ENCODE measurements at regions not wholly inside any gene's neighbourhood (a gene's known extent, or its start where the extent isn't known, plus 50 kb on each side); places are given as distances from the start of the nearest gene placed in this dataset.

DNA sequence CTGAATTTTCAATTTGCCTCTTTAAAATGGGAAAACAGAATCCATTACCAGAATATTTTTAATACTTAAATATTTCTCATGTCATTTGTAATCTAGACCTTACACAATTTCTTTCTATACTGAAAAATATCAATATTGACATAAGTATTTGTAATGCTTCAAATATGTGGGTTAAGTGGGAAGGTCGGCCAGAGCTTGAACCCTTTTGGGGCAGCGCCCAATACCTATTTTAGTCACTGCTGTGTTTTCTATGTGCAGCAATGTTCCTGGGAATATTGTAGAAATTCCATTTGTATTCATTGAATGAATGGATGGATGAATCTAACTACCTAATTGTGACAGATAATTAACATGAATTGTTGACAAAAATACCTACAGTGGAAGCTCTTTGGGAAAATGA, 459.7 kb upstream of the ZNF717 start:
- TF ChIP-seq EZH2 (IDR thresholded peaks at IDR 0.05; ENCODE audit: borderline replicate concordance, insufficient read depth, low read depth, low read length, poor library complexity, severe bottlenecking): no peak
- TF ChIP-seq, protein P1, sequence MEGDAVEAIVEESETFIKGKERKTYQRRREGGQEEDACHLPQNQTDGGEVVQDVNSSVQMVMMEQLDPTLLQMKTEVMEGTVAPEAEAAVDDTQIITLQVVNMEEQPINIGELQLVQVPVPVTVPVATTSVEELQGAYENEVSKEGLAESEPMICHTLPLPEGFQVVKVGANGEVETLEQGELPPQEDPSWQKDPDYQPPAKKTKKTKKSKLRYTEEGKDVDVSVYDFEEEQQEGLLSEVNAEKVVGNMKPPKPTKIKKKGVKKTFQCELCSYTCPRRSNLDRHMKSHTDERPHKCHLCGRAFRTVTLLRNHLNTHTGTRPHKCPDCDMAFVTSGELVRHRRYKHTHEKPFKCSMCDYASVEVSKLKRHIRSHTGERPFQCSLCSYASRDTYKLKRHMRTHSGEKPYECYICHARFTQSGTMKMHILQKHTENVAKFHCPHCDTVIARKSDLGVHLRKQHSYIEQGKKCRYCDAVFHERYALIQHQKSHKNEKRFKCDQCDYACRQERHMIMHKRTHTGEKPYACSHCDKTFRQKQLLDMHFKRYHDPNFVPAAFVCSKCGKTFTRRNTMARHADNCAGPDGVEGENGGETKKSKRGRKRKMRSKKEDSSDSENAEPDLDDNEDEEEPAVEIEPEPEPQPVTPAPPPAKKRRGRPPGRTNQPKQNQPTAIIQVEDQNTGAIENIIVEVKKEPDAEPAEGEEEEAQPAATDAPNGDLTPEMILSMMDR (IDR thresholded peaks at IDR 0.05): no peak
- Histone ChIP-seq H3K4me1 (ENCODE audit: control insufficient read depth in 2 of 2, insufficient read depth in 2 of 2, low read length in 2 of 2) (no peaks in the 10 kb centered on the region), H3K4me2 (replicated peaks; ENCODE audit: low read depth, low read length, poor library complexity, severe bottlenecking) (no peak overlapping the region), H3K9me3 (ENCODE audit: control extremely low read depth in 1 of 3, control insufficient read depth in 2 of 3, insufficient read depth in 1 of 3, low read length in 2 of 3) (peaks cover 0 to 5% (median 0%) of the 10 kb centered on the region in 3 donors), H3K9ac (ENCODE audit: low read length) (no peak overlapping the region), H3K27me3 (replicated peaks in 1 of 4; ENCODE audit: control extremely low read depth in 1 of 4, control insufficient read depth in 3 of 4, insufficient read depth in 4 of 4, low read length in 3 of 4) (no peaks in the 10 kb centered on the region), H3K36me3 (replicated peaks in 1 of 2; ENCODE audit: control extremely low read depth in 1 of 2, control insufficient read depth in 1 of 2, extremely low read depth in 1 of 2, insufficient read depth in 2 of 2, low read length in 1 of 2) (no peaks in the 10 kb centered on the region), H2AFZ (ENCODE audit: insufficient read depth, low read depth, low read length, poor library complexity, severe bottlenecking) (no peak overlapping the region), H3K4me3 (ENCODE audit: control extremely low read depth in 1 of 5, extremely low read depth in 1 of 5, insufficient read depth in 1 of 5, low read depth in 2 of 5, low read length in 4 of 5) (no peak overlapping the region), H3K27ac (ENCODE audit: low read length in 2 of 2) (no peak overlapping the region), H4K20me1 (ENCODE audit: control insufficient read depth, insufficient read depth, low read length, poor library complexity, severe bottlenecking) (no peaks in the 10 kb centered on the region), H3K79me2 (ENCODE audit: control insufficient read depth, insufficient read depth, low read length) (no peaks in the 10 kb centered on the region)
- intact Hi-C loops (cut with micrococcal nuclease): no loop called here
- CTCF ChIA-PET: no interaction called here
- Mint-ChIP-seq H3K27me3 (no peaks in the 10 kb centered on the region), H3K27ac (no peak overlapping the region), H3K4me1 (no peaks in the 10 kb centered on the region), H3K4me3 (no peak overlapping the region), H3K9me3 (ENCODE audit: insufficient read depth) (peaks cover 8% of the 10 kb centered on the region)
- DNase-seq: no peak
- no peak for ATAC-seq (ENCODE audit: low read depth)
- POLR2A ChIA-PET: no interaction called here
- no CpG with 5 or more reads among the region's 2 CpGs for WGBS (ENCODE audit: insufficient coverage)

DNA sequence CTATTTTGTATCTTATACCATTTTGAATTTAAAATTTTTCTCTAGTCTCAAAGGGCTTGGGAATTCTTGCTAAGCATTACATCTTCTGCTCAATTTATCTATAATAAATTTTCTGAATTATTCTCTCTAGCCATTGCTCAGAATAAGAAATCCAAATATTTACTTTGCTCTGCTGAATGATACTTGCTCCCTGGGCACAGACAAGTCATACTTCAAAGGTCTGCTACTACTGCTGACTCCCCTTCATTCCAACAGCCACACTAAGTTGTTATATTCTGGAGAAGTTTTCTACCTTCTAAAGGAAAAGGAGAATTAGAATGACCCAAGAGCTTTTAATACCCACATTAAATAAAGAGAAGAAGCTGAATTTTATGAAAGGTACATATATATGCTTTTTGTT, 460.3 kb upstream of the ZNF717 start:
- Mint-ChIP-seq H3K4me1 (no peaks in the 10 kb centered on the region), H3K27ac (no peak overlapping the region), H3K9me3 (ENCODE audit: insufficient read depth) (peaks cover 8% of the 10 kb centered on the region), H3K4me3 (no peak overlapping the region), H3K27me3 (no peaks in the 10 kb centered on the region)
- Histone ChIP-seq H2AFZ (ENCODE audit: insufficient read depth, low read depth, low read length, poor library complexity, severe bottlenecking) (no peak overlapping the region), H3K4me3 (ENCODE audit: control extremely low read depth in 1 of 5, extremely low read depth in 1 of 5, insufficient read depth in 1 of 5, low read depth in 2 of 5, low read length in 4 of 5) (no peak overlapping the region), H3K27me3 (replicated peaks in 1 of 4; ENCODE audit: control extremely low read depth in 1 of 4, control insufficient read depth in 3 of 4, insufficient read depth in 4 of 4, low read length in 3 of 4) (no peaks in the 10 kb centered on the region), H3K27ac (ENCODE audit: low read length in 2 of 2) (no peak overlapping the region), H3K4me1 (ENCODE audit: control insufficient read depth in 2 of 2, insufficient read depth in 2 of 2, low read length in 2 of 2) (no peaks in the 10 kb centered on the region), H3K9me3 (ENCODE audit: control extremely low read depth in 1 of 3, control insufficient read depth in 2 of 3, insufficient read depth in 1 of 3, low read length in 2 of 3) (peaks cover 0 to 5% (median 0%) of the 10 kb centered on the region in 3 donors), H3K36me3 (replicated peaks in 1 of 2; ENCODE audit: control extremely low read depth in 1 of 2, control insufficient read depth in 1 of 2, extremely low read depth in 1 of 2, insufficient read depth in 2 of 2, low read length in 1 of 2) (no peaks in the 10 kb centered on the region), H3K4me2 (replicated peaks; ENCODE audit: low read depth, low read length, poor library complexity, severe bottlenecking) (no peak overlapping the region), H3K9ac (ENCODE audit: low read length) (no peak overlapping the region), H4K20me1 (ENCODE audit: control insufficient read depth, insufficient read depth, low read length, poor library complexity, severe bottlenecking) (no peaks in the 10 kb centered on the region), H3K79me2 (ENCODE audit: control insufficient read depth, insufficient read depth, low read length) (no peaks in the 10 kb centered on the region)
- intact Hi-C loops (cut with micrococcal nuclease): no loop called here
- ChIA-PET CTCF (no interaction called here), POLR2A (no interaction called here)
- ATAC-seq (ENCODE audit: low read depth) (no peak), DNase-seq (no peak)
- TF ChIP-seq, protein P1 (IDR thresholded peaks at IDR 0.05): no peak
- no peak for TF ChIP-seq EZH2 (IDR thresholded peaks at IDR 0.05; ENCODE audit: borderline replicate concordance, insufficient read depth, low read depth, low read length, poor library complexity, severe bottlenecking)
